GM19035 (cell line): ENCODE measurements at regions not wholly inside any gene's neighbourhood (a gene's known extent, or its start where the extent isn't known, plus 50 kb on each side); places are given as distances from the start of the nearest gene placed in this dataset.

Experiments used
- ATAC-seq: cut with Tn5 transposase; IDR thresholded peaks from one replicate; pipeline ENCODE4 v1.9.1; 2021; ENCODE audit not compliant: unreplicated experiment

- no peak for ATAC-seq
These were observed 197.0 kb downstream of the DRD1 start for GRCh38 chr5:175246889-175247520.

GRCh38 chr5:175246242-175246888 is 197.6 kb downstream of the DRD1 start:
- no peak for ATAC-seq

- no peak for ATAC-seq
These were observed 200.5 kb downstream of the DRD1 start for GRCh38 chr5:175243441-175243840.

GRCh38 chr5:175242207-175242606 is 201.8 kb downstream of the DRD1 start:
- ATAC-seq = no peak

- ATAC-seq = no peak
These were observed 205.7 kb downstream of the DRD1 start for GRCh38 chr5:175238326-175238725.

- ATAC-seq = no peak
These were observed 207.8 kb downstream of the DRD1 start for GRCh38 chr5:175236176-175236575.

GRCh38 chr5:175235251-175235960 is 208.6 kb downstream of the DRD1 start:
- no peak for ATAC-seq

GRCh38 chr5:175230299-175230698 is 213.7 kb downstream of the DRD1 start:
- no peak for ATAC-seq

- ATAC-seq = no peak
These were observed 217.5 kb downstream of the DRD1 start for GRCh38 chr5:175226506-175226905.

GRCh38 chr5:175223291-175223690 is 220.7 kb downstream of the DRD1 start:
- no peak for ATAC-seq

- ATAC-seq = no peak
These were observed 221.4 kb downstream of the DRD1 start for GRCh38 chr5:175222621-175223020.

GRCh38 chr5:175220549-175220948 is 223.4 kb downstream of the DRD1 start:
- ATAC-seq = no peak

- no peak for ATAC-seq
These were observed 224.6 kb downstream of the DRD1 start for GRCh38 chr5:175219366-175219765.

GRCh38 chr5:175216991-175217390 is 227.0 kb downstream of the DRD1 start:
- ATAC-seq = no peak

GRCh38 chr5:175215906-175216305 is 228.1 kb downstream of the DRD1 start:
- no peak for ATAC-seq

GRCh38 chr5:175214152-175214551 is 229.8 kb downstream of the DRD1 start:
- no peak for ATAC-seq

- ATAC-seq = no peak
These were observed 231.8 kb downstream of the DRD1 start for GRCh38 chr5:175211956-175212756.

- no peak for ATAC-seq
These were observed 236.5 kb downstream of the DRD1 start for GRCh38 chr5:175207321-175208040.

GRCh38 chr5:175206669-175207068 is 237.3 kb downstream of the DRD1 start:
- ATAC-seq = no peak

GRCh38 chr5:175202463-175203068 is 241.4 kb downstream of the DRD1 start:
- no peak for ATAC-seq
